ENCODE measurements at regions not wholly inside any gene's neighbourhood (a gene's known extent, or its start where the extent isn't known, plus 50 kb on each side); places are given as distances from the start of the nearest gene placed in this dataset.

GRCh38 chr10:109432281-109432680, 491.0 kb downstream of the XPNPEP1 start:
- TF ChIP-seq, protein P1, sequence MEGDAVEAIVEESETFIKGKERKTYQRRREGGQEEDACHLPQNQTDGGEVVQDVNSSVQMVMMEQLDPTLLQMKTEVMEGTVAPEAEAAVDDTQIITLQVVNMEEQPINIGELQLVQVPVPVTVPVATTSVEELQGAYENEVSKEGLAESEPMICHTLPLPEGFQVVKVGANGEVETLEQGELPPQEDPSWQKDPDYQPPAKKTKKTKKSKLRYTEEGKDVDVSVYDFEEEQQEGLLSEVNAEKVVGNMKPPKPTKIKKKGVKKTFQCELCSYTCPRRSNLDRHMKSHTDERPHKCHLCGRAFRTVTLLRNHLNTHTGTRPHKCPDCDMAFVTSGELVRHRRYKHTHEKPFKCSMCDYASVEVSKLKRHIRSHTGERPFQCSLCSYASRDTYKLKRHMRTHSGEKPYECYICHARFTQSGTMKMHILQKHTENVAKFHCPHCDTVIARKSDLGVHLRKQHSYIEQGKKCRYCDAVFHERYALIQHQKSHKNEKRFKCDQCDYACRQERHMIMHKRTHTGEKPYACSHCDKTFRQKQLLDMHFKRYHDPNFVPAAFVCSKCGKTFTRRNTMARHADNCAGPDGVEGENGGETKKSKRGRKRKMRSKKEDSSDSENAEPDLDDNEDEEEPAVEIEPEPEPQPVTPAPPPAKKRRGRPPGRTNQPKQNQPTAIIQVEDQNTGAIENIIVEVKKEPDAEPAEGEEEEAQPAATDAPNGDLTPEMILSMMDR (IDR thresholded peaks at IDR 0.05 in 2 of 3, conservative IDR thresholded peaks at IDR 0.05 in 1 of 3; ENCODE audit: borderline replicate concordance in 1 of 3, insufficient read depth in 1 of 3, low read depth in 2 of 3, low read length in 2 of 3): no peak
- TF ChIP-seq SIN3A (IDR thresholded peaks at IDR 0.05; ENCODE audit: low read depth): no peak
- no peak for TF ChIP-seq POLR2A (IDR thresholded peaks at IDR 0.05; ENCODE audit: borderline replicate concordance, extremely low read depth, insufficient read depth, insufficient read length)
- TF ChIP-seq ZNF274 (IDR thresholded peaks at IDR 0.05; ENCODE audit: low read depth, low read length): no peak
- TF ChIP-seq RAD21 (IDR thresholded peaks at IDR 0.05; ENCODE audit: low read depth): no peak
- no peak for TF ChIP-seq YY1 (IDR thresholded peaks at IDR 0.05; ENCODE audit: extremely low read depth, insufficient replicate concordance, low read depth, low read length)
- no peak for TF ChIP-seq EZH2phosphoT487 (IDR thresholded peaks at IDR 0.05; ENCODE audit: borderline replicate concordance)
- TF ChIP-seq FOSL1 (IDR thresholded peaks at IDR 0.05; ENCODE audit: low read depth): no peak
- TF ChIP-seq, protein P2, sequence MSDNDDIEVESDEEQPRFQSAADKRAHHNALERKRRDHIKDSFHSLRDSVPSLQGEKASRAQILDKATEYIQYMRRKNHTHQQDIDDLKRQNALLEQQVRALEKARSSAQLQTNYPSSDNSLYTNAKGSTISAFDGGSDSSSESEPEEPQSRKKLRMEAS (IDR thresholded peaks at IDR 0.05): no peak
- no peak for TF ChIP-seq EZH2 (IDR thresholded peaks at IDR 0.05)
- no peak for TF ChIP-seq POLR2AphosphoS5 (IDR thresholded peaks at IDR 0.05; ENCODE audit: low read depth, low read length)
- TF ChIP-seq JUND (IDR thresholded peaks at IDR 0.05): no peak
- no peak for TF ChIP-seq ELF1 (IDR thresholded peaks at IDR 0.05; ENCODE audit: borderline replicate concordance, low read depth)

Measured in HCT116 (cell line).